Kidney (tissue), 13 donors: ENCODE measurements at regions not wholly inside any gene's neighbourhood (a gene's known extent, or its start where the extent isn't known, plus 50 kb on each side); places are given as distances from the start of the nearest gene placed in this dataset.
"Not testable (repeated sequence)": the region's sequence is repeated elsewhere in the genome, so short reads cannot be mapped to it uniquely, and the experiment has no call there.

Experiments used
- DNase-seq, 5 donors: peaks; one replicate each; pipeline ENCODE4 v3.0.0-alpha.2; 2013 to 2020
- FAIRE-seq: peaks from 2 replicates; lab custom pipeline; 2012; peaks lifted over from hg19 to GRCh38; lab: Jason Lieb, UNC
- H3K27ac ChIP-seq, 2 donors: one replicate each; pipeline ENCODE4 v1.7.0; 2013; ENCODE audit warnings: low read depth in 2 of 2, low read length in 2 of 2, inconsistent platforms in 1 of 2
- H3K27me3 ChIP-seq: one replicate; pipeline ENCODE4 v1.7.1; 2013; ENCODE audit warnings: low read length, inconsistent platforms; ENCODE audit not compliant: control insufficient read depth, insufficient read depth
- H3K36me3 ChIP-seq, 3 donors: one replicate each; pipeline versions ENCODE4 v1.7.0 to v1.7.1; 2013; ENCODE audit warnings: low read length in 3 of 3, control low read depth in 1 of 3, inconsistent platforms in 1 of 3; ENCODE audit not compliant: insufficient read depth in 3 of 3, control insufficient read depth in 2 of 3
- H3K4me1 ChIP-seq, 3 donors: one replicate each; pipeline versions ENCODE4 v1.7.0 to v1.7.1; 2013; ENCODE audit warnings: low read length in 3 of 3, inconsistent platforms in 1 of 3, low read depth in 1 of 3; ENCODE audit not compliant: control insufficient read depth in 2 of 3, insufficient read depth in 2 of 3
- H3K4me3 ChIP-seq, 3 donors: one replicate each; pipeline versions ENCODE4 v1.7.0 to v1.8.1; 2013; ENCODE audit warnings: low read length in 3 of 3, control low read depth in 1 of 3, inconsistent platforms in 1 of 3
- H3K9ac ChIP-seq, 3 donors: one replicate each; pipeline versions ENCODE4 v1.7.0 to v1.7.1; 2013; ENCODE audit warnings: low read length in 3 of 3, control low read depth in 1 of 3, inconsistent platforms in 1 of 3
- H3K9me3 ChIP-seq, 3 donors: one replicate each; pipeline versions ENCODE4 v1.7.0 to v1.7.1; 2013; ENCODE audit warnings: low read length in 3 of 3, control low read depth in 1 of 3, inconsistent platforms in 1 of 3; ENCODE audit not compliant: control insufficient read depth in 2 of 3, insufficient read depth in 1 of 3
- CTCF ChIP-seq: IDR thresholded peaks from 3 replicates; pipeline ENCODE4 v1.5.1; 2012; ENCODE audit warnings: mild to moderate bottlenecking, moderate library complexity, borderline replicate concordance; ENCODE audit not compliant: insufficient read depth; ENCODE audit errors: extremely low read depth
- intact Hi-C: fragments of 100-400 bp; cut with DNase I; formaldehyde crosslinking; loops from one replicate; pipeline ENCODE4 v1.11.1; 2022
- donor health status: control.
- donor health status: control.
- donor health status: control.
- donor health status: control.
- donor health status: control.
- donor health status: DM: yes; HTN: yes; CAD: no.
- donor health status: Normal renal cell carcinoma (clear cell type).

- Histone ChIP-seq H3K27ac (no peak overlapping the region), H3K36me3 (no peaks in the 10 kb centered on the region), H3K4me3 (no peak overlapping the region), H3K9me3 (no peaks in the 10 kb centered on the region), H3K4me1 (no peaks in the 10 kb centered on the region), H3K27me3 (no peaks in the 10 kb centered on the region), H3K9ac (no peak overlapping the region)
- FAIRE-seq (no peak), DNase-seq (no peak)
- no peak for TF ChIP-seq CTCF
- intact Hi-C loops: no loop called here
These were observed 528.4 kb upstream of the TOM1L1 start for GRCh38 chr17:54372069-54372749.

GRCh38 chr17:54373970-54374369 lies 526.7 kb upstream of the TOM1L1 start:
- Histone ChIP-seq H3K9ac (no peak overlapping the region), H3K36me3 (no peaks in the 10 kb centered on the region), H3K27me3 (no peaks in the 10 kb centered on the region), H3K4me3 (no peak overlapping the region), H3K27ac (no peak overlapping the region), H3K4me1 (no peaks in the 10 kb centered on the region), H3K9me3 (no peaks in the 10 kb centered on the region)
- DNase-seq (no peak), FAIRE-seq (no peak)
- no peak for TF ChIP-seq CTCF
- intact Hi-C loops: no loop called here

DNA sequence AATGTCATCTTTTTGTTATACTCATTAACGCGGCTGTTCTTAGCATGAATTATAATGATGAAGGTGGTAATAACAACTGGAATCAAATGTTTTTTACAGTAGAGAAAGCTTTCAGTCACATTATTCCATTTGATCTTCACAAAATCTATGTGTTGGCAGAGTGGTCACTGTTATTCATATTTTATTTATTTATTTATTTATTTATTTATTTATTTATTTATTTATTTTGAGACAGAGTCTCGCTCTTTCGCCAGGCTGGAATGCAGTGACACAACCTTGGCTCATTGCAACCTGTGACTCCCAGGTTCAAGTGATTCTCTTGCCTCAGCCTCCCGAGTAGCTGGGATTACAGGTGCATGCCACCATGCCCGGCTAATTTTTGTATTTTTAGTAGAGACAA lies 524.2 kb upstream of the TOM1L1 start:
- H3K27me3 ChIP-seq, FAIRE-seq, intact Hi-C loops, H3K9me3 ChIP-seq, DNase-seq, H3K9ac ChIP-seq, H3K36me3 ChIP-seq, H3K4me3 ChIP-seq, H3K27ac ChIP-seq, H3K4me1 ChIP-seq: not testable (repeated sequence)

DNA sequence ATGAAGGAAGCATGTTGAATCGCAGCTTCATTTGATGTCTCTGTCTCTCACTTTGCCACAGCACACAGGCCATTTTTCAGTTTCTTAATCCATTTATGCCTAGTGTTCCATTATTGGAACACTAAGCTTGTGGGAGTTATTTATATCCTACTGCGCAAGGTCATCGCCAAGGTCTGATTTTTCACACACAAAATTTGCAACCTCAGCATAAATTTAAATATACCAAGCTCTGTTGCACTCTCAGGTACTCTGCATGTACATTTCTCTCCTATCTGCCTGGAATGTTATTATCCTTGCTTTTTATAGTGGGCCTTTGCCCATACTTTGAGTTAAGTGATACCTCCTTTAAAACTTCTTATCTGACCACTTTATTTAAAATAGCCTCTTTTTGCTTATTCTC lies 519.2 kb upstream of the TOM1L1 start:
- DNase-seq: no peak
- no peaks in the 10 kb centered on the region for H3K27me3 ChIP-seq
- no peaks in the 10 kb centered on the region for H3K9me3 ChIP-seq
- H3K27ac ChIP-seq: no peak overlapping the region
- H3K36me3 ChIP-seq: no peaks in the 10 kb centered on the region
- TF ChIP-seq CTCF: no peak
- H3K4me3 ChIP-seq: no peak overlapping the region
- H3K4me1 ChIP-seq: no peaks in the 10 kb centered on the region
- intact Hi-C loops: no loop called here
- FAIRE-seq: no peak
- H3K9ac ChIP-seq: no peak overlapping the region
